PFSK-1 (cell line): ENCODE measurements at regions not wholly inside any gene's neighbourhood (a gene's known extent, or its start where the extent isn't known, plus 50 kb on each side); places are given as distances from the start of the nearest gene placed in this dataset.

Experiments
- POLR2AphosphoS5 ChIP-seq: IDR thresholded peaks from 2 replicates; pipeline ENCODE4 v1.6.1; 2012; ENCODE audit warnings: low read depth, mild to moderate bottlenecking, control low read depth, low read length, moderate library complexity
- REST ChIP-seq, 2 experiments: IDR thresholded peaks; 2 replicates each; pipeline versions ENCODE4 v1.6.1 to v1.8.0; 2011 to 2012; ENCODE audit warnings: low read depth in 2 of 2, low read length in 2 of 2, control low read depth in 1 of 2, inconsistent platforms in 1 of 2, mild to moderate bottlenecking in 1 of 2, moderate library complexity in 1 of 2; ENCODE audit not compliant: insufficient read depth in 1 of 2
- TAF1 ChIP-seq: IDR thresholded peaks from 2 replicates; pipeline ENCODE4 v1.6.1; 2012; ENCODE audit warnings: low read length, control low read depth, borderline replicate concordance; ENCODE audit not compliant: insufficient read depth

DNA sequence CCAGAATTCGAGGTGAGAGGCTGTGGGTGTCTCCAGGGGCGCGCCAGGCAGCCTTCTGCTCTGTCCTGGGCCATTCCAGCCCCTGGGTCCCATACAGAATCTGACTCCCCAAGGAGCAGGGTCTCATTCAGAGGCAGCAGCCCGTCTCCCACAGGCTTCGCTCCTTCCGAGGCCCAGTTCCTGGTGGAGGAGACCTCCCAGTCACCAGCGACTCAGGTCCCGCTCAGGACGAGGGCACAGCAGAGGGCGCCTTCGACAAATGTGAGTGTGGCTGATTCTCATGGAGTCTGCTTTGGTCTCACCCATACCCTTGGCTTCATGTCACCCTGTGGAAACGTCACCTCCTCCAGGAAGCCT lies 81.8 kb upstream of the GPR26 start:
- no peak for TF ChIP-seq REST (IDR thresholded peaks at IDR 0.05; ENCODE audit: insufficient read depth in 1 of 2, low read depth in 2 of 2, low read length in 2 of 2)
- TF ChIP-seq POLR2AphosphoS5, result no peak
- no peak for TF ChIP-seq TAF1
